Right renal pelvis (tissue), 4 donors: ENCODE measurements at regions not wholly inside any gene's neighbourhood (a gene's known extent, or its start where the extent isn't known, plus 50 kb on each side); places are given as distances from the start of the nearest gene placed in this dataset.
"Not testable (repeated sequence)": the region's sequence is repeated elsewhere in the genome, so short reads cannot be mapped to it uniquely, and the experiment has no call there.

Experiments used
- DNase-seq, 4 donors: peaks; one replicate each; pipeline ENCODE4 v3.0.0-alpha.2; 2013; ENCODE audit warnings: low read depth in 4 of 4, low spot score in 3 of 4, missing footprints in 1 of 4

DNA sequence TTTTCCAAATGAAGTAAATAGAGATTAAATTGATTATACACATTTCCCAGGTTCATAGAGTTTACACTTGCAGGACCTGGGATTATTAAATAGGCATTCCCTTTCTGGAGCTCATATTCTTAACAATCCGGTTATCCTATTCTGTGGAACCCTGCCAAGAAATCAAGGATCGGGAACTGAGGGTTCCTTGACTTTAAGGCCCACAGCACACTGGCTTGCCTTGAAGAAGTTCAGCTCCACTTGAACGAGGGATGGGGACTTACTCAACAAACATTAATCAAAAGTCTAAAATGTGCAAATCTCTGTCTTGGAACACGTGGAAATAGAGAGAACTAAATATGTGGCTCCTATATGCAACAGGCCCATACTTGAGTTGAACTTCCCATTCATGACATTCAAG lies 142.3 kb upstream of the RGPD4 start:
- DNase-seq = no peak

DNA sequence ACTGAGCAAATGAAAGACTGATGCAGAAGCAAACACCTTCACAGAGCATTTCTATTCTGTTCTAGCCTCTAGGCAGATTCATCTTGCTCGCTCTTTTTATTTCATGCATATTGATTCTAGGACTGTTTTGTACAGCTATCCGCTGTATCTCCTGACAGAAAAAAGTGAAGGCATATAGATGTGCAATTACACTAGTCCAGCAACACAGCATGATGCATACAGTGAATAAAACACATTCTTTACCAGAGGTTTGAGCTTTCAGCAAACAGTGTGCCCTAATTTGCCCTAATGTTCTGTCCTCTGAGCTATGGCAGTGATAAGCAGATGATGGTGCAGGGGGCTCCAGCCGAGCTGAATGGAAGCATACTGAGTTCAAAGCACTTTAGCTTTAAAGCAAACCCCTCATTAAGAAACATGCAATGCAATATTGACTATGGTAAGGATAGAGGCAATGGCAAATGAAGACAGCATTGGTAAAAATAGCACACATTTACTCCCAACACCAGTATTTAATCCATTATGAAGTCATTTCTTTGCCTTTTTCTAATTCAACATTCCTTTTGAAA lies 141.2 kb upstream of the RGPD4 start:
- no peak for DNase-seq

DNA sequence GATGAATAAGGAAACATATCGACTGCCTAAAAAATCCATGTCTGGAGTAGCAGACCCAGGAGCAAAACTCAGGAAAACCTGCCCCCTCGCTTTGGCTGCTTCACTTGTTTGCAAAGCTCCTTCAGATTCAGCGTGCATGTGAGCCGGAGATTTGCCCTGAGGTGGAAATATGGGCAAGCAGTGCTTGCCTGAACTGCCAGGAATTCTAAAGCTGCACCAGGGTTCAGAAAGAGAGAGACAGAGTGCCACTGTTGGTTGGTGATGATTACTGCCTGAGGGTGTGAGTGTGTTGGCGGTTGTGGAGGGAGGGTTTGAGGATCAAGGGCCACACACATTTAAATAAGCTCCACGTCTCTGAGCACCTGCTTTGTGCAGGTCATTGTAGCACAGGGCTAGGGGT lies 139.6 kb upstream of the RGPD4 start:
- no peak for DNase-seq

DNA sequence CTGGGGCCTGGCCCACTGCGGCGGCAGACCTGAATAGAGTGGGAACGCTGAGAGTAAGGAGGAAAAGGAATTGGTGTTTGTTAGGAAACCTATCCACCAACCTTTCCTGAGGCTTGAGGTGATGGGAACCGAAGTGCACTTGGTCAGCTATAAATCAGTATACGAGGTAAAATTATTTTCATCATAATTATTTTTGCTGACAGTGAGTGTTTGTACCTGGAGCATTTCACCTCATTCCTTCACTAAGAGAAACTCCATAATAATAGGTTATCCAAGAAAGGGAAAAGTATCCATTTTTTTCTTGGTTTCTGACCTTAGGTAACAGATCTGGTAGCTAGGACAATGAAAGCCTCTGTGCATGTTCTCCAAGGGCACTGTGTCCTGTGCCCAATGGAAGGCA lies 138.6 kb upstream of the RGPD4 start:
- DNase-seq = no peak

DNA sequence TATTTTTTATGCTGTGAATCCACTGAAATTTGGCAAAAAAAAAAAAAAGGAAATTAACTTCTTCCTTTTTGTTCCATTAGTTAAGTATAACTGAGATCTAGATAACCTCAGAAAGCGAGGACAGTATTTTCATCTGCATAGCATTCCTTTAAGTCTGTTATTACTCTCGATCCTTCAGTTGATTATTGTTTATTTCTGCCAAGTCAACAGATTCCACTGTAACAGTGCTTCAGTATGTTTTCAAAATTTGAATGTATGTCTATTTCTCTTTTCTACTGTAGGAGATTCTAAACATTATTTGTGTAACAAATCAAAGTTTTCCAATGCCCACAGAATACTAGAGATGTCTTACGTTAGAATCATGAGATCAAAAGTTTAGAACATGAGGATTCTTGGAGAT lies 133.1 kb upstream of the RGPD4 start:
- no peak for DNase-seq

DNA sequence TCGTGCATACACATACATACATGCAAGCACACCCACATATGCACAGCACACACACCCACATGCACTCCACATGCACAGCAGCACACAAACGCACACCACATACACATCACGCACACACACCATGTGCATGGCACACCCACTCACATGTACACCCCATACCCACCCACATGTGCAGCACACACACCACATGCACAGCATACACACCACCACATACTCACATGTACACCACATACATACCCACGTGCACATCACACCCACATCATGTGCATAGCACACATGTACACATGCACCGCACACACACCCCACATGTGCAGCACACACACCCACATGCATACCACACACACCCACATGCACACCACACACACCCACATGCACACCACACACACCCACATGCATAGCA lies 132.0 kb upstream of the RGPD4 start:
- no peak for DNase-seq

DNA sequence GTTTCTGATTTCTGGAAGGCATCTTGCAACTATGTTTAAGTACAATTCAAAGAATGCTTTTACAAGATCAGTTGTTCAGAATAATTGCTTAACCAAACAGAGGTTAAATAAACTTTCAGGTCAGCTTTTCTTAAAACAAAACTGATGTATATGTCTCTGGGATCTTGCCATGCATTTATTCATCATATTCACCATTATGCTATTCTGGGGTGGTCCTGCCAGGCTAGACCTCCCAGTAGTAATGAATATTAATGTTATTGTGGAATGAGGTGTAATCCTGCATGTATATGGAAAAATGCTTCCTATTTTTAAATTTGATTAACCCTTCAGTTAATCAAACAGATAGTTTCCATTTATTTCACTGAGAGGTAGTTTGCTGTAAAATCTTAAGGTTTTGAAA lies 129.3 kb upstream of the RGPD4 start:
- no peak for DNase-seq

DNA sequence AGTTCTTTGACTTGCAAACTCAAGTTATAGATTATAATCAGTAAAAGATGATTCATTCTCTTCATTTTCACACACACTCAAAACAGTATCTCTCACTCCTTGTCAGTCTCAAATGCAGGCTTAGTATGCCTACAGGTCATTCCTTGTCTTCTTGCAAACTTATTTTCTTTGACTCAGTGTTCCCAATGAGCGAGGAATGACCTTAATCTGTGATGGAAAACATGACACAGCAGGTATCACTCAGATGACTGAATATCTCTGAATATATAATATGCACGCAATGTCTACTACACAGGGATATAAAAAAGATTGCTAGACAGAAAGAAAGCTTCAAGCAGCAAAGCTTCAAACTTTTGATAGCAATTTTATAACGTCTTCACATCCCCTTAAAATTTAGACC lies 127.8 kb upstream of the RGPD4 start:
- no peak for DNase-seq

DNA sequence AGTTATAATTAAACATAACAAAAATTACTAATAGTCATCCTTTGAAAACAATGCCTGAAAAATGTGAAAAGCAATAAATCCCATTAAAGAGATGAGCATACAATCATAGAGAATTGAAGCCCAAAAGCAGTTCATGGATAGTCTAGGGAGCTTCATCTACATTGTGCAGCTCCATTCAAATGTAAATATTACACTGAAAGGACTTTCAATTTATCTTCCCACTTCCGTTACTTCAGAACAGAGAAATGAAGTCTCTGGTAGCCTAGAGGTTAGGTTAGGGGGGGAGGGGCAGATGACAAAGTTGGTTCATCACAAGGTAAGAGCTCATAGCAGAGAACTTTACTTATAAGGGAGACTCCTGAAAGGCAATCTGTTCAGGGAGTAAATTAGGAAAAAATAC lies 126.6 kb upstream of the RGPD4 start:
- DNase-seq = no peak

DNA sequence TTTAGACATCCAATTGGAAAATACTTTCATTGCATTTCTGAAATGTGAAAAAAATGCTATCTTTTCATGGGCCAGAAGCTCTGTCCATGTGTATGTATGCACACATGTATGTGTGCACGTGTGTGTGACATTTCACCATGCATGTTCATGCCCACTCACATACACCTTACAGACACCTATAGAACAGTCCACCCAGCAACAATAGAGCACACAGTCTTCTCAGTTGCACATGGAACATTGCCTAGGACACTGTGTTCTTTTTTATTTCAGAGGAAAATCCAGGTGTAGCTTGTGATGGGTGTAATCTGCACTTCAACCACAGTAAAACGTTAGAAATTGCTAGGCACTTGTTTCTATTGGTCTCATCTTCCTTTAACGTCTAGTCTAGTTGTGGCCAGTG lies 114.8 kb upstream of the RGPD4 start:
- no peak for DNase-seq

DNA sequence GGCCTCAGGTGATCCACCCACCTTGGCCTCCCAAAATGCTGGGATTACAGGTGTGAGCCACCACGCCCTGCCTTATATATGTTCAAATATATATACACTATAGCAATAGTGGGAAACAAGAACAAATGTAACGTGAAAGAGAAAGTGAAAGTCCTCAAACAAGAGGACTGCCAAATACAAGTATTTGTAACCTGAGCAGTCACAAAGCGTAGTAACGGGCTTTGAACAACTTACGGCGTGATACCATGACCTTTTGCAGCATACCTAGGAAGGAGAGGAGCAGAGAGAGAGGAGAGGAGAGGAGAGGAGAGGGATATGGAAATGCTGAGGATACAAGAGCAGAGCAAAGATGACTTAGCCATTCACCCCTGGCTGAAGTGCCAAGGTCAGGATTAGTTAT lies 113.8 kb upstream of the RGPD4 start:
- no peak for DNase-seq

DNA sequence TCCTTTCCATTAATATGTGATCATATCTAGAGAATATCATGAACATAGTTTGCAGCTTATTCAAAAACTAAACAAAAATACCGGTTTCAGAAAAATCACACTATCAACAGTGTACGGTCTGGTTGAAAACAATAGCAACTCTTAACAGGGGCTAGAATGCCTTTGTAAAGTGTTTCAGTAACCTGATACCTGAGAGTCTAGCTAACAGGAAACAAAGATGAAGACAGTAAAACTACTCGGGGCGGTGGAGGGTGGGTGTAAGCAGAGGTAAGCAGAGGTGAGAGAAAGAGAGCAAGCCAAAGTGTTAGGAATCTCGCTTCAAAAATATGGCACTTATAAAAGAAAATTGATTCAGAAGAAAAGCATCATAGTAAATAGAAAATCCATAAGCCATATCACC lies 109.0 kb upstream of the RGPD4 start:
- DNase-seq = no peak

DNA sequence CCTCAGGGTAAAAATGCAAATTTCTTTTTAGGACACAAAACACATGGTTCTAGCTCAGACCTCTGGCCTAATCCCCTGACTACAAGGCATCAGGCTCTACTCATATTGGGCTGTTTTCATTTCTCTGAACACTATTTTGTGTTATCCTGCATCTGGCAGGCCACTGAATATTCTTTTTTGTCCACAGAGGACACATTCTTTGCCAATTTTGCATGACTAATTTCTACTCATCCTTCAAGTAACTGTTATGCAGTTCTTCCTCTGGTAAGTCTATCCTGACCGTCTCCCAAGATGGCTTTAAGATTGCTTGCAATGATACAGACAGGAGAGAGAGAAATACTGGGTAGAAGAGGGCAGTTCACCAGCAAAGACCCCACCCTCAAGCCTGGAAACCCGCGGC lies 107.6 kb upstream of the RGPD4 start:
- no peak for DNase-seq

DNA sequence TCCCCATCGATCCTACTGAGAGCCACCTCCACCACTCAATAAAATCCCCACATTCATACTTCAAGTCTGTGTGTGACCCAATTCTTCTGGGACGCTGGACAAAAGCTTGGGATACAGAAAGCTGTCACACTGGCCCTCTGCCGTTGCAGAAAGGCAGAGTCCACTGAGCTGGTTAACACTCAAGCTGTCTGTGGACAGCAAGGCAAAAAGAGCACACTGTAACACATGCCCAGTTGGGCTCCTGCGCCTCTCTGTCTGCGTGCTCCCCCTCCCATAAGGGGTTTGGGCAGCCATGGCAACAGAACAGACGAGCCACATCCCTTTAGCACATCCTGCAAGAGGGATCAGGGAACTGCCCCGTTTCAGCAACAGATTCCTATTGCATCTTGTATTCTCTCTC lies 106.9 kb upstream of the RGPD4 start:
- no peak for DNase-seq

DNA sequence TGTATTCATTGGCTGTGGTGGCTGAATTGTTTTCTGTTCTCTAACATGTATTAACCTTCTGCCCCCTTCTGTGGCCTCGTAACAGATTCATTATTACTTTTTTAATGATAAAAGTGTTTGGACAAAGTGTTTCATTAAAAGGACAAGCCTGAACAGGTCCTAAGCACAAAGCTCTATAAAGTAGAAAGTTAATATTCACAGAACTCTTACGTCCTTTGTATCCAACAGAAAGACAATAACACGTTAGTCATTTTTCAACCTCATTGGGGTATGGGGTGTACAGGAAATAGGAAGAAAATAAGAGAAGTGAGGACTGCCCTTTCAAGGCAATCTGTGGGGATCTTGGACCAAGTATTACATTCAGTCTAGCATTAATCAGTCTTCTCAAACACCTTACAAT lies 105.5 kb upstream of the RGPD4 start:
- no peak for DNase-seq

DNA sequence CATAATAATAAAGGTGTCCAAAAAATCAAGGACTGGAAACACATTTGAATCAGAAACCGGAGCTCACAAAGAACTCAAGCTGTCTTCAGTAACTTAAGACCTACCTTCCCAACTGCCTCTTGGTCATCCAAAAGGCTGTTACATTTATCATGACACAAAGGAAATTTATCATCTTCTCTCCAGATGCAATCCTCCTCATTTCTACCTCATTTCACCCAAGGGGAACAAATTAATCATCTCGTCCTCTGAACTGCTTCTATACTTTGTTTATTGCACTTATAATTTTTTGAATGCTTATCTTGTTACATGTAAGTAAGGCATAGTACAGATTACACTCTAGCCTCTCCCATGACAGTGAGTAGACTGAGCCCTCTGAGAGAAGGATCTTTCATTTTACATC lies 105.1 kb upstream of the RGPD4 start:
- no peak for DNase-seq

DNA sequence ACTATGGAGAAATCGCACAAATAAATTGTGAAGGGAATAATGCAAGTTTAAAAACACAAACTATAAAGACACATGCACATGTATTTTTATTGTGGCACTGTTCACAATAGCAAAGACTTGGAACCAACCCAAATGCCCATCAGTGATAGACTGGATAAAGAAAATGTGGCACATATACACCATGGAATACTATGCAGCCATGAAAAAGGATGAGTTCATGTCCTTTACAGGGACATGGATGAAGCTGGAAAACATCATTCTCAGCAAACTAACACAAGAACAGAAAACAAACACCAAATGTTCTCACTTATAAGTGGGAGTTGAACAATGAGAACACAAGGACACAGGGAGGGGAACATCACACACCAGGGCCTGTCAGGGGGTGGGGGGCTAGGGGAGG lies 100.9 kb upstream of the RGPD4 start:
- not testable (repeated sequence) for DNase-seq

DNA sequence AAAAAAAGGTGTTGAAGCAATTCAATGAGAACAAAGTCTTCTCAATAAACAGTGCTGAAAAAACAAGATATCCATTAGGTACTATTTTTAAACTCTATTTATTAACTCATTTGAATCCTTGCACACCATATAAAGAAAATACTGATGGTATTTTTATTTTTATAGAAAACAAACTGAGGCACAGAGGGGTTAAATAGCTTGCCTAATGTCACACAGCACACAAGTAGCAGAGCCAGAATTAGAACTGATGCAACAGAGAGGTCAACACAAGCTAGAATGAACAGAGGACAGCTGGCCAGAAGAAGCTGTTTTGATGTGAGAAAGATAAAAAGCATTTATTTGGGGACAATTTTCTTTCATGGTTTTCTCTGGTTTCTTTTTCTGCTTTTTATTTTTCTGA lies 99.4 kb upstream of the RGPD4 start:
- DNase-seq = no peak

DNA sequence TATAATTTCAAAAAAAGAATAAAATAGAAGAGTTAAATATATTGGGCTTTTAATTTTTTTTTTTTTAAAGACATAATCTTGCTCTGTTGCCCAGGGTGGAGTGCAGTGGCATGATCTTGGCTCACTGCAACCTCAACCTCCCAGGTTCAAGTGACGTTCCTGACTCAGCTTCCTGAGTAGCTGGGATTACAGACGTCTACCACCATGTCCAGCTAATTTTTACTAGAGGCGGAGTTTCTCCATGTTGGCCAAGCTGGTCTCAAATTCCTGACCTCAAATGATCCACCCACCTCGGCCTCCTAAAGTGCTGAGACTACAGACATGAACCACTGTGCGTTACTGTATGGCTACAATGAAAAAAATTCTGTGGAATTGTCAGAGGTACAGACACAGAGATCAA lies 98.1 kb upstream of the RGPD4 start:
- no peak for DNase-seq

DNA sequence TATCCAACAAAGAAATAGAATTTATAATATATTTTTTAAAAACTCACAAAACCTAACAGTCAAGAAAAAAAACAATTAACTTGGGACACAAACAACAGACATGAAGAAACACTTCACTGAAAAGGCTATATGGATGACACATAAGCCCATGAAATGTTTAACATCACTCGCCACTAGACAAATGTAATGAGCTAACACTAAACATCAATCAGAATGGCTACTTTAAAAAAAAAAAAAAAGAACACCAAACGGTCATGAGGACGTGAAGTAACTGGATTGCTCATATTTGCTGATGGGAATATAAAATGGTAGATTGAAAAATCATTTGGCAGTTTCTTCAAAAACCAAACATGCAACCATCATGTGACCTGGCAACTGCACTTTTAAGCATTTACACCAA lies 97.3 kb upstream of the RGPD4 start:
- no peak for DNase-seq

DNA sequence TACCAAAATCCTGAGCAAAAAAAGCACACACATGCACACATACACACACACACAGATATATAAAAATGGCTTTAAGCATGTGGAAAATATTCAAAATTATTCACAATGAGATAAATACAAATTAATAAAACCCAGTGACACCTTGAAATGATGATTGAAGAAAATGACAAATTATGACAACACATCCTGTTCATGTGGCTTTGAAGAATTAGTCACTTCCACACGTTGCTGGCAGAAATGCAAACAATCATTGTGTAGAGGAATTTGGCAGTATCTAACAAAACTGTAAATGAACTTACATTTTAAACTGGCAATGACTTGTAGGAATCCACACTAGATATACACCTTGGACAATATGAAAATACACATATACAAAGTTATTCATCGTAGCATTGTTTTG lies 95.8 kb upstream of the RGPD4 start:
- no peak for DNase-seq

DNA sequence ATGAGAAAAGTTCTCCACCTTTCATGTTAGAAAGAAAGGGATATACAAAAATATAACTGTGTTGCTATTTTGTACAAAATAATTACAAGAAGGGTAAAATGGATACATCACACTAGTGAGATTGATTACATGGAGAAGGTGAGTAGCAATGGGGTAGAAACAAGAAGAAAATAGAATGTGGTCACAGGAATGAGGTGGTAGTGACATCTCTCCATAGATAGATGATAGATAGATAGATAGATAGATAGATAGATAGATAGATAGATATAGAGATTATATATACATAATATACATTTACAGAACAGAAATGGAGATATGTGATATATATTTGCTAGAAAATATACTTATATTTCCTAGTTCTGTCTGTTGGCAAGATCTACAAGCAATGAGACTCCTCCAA lies 95.3 kb upstream of the RGPD4 start:
- no peak for DNase-seq

DNA sequence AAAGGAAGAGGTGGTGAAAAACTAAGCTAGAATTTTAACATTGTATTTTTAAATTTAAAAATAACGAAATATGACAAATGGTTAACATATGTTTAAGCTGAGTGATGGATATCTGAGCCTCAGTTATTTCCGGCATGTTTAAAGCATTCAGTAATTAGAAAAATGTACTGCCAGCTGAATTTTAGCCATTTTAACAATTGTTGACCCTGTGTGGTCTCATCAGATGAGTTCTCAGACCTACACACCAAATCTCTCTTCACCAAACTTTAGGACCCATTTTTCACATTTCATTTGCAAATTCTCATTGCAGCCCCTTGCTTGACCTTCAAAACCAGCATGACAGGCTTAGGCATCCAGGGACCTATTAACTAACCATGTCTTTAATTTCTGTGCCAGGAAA lies 91.5 kb upstream of the RGPD4 start:
- no peak for DNase-seq

DNA sequence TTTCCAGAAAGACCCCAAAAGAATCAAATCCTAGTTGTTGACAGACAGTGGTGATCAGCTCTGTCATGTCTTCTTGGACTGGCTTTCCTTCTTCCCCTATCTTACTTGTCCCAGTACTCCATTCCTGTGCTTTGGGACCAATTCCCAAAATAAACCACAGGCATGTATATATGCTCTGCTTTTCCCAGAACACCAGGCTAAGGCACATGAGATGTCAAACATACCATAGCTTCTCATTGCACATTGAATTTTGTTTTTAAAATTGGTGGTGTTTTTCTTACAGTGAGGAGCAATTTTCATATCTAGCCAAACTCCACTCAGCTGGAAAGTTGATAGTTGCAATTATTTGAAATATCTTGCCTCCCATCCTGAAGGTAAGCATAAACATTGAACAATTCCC lies 88.9 kb upstream of the RGPD4 start:
- no peak for DNase-seq
